ENCODE measurements at regions not wholly inside any gene's neighbourhood (a gene's known extent, or its start where the extent isn't known, plus 50 kb on each side); places are given as distances from the start of the nearest gene placed in this dataset.

GRCh38 chr12:86697916-86698640 lies 441.9 kb upstream of the MGAT4C start:
- TF ChIP-seq CTCF (IDR thresholded peaks at IDR 0.05), result no peak
- no peak for TF ChIP-seq EZH2 (IDR thresholded peaks at IDR 0.05; ENCODE audit: borderline replicate concordance, insufficient read depth, low read depth, low read length, poor library complexity, severe bottlenecking)

Data from B cell (primary cell).